ENCODE measurements at regions not wholly inside any gene's neighbourhood (a gene's known extent, or its start where the extent isn't known, plus 50 kb on each side); places are given as distances from the start of the nearest gene placed in this dataset.

DNA sequence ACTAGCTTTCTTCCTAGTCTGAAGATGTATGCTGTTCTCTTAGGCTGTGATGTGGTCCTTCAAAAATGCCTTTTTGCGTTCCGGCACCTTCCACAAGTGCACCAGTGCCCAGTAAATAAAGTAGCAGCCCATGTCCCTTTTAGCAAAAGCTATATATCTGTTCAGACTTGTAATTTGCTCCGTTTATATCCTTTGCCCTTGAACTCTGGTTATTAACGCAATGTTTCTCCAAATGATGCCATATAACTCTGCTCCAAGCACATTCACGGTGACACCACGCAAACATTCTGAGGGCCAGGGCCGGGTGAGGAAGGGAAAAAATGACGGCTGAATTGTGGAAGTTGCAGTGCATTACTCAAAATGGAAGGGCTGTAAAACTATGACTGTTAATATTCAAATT lies 1001.1 kb upstream of the NR2F2 start:
- no peak overlapping the region for H3K4me2 ChIP-seq (ENCODE audit: low read depth, low read length, poor library complexity, severe bottlenecking)
- no peaks in the 10 kb centered on the region for H3F3A ChIP-seq (ENCODE audit: low read depth)
- no peak for TF ChIP-seq EZH2phosphoT487 (IDR thresholded peaks at IDR 0.05; ENCODE audit: borderline replicate concordance)
- TF ChIP-seq, protein P1, sequence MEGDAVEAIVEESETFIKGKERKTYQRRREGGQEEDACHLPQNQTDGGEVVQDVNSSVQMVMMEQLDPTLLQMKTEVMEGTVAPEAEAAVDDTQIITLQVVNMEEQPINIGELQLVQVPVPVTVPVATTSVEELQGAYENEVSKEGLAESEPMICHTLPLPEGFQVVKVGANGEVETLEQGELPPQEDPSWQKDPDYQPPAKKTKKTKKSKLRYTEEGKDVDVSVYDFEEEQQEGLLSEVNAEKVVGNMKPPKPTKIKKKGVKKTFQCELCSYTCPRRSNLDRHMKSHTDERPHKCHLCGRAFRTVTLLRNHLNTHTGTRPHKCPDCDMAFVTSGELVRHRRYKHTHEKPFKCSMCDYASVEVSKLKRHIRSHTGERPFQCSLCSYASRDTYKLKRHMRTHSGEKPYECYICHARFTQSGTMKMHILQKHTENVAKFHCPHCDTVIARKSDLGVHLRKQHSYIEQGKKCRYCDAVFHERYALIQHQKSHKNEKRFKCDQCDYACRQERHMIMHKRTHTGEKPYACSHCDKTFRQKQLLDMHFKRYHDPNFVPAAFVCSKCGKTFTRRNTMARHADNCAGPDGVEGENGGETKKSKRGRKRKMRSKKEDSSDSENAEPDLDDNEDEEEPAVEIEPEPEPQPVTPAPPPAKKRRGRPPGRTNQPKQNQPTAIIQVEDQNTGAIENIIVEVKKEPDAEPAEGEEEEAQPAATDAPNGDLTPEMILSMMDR (conservative IDR thresholded peaks at IDR 0.05; ENCODE audit: low read length): no peak
- H3K9me3 ChIP-seq (ENCODE audit: insufficient read depth, low read depth, low read length): no peaks in the 10 kb centered on the region
- H3K9ac ChIP-seq (ENCODE audit: low read depth, low read length, poor library complexity, severe bottlenecking): no peak overlapping the region
- H3K9me2 ChIP-seq (replicated peaks; ENCODE audit: low read depth, low read length): no peaks in the 10 kb centered on the region
- H3K36me3 ChIP-seq (ENCODE audit: insufficient read depth, low read length): no peaks in the 10 kb centered on the region
- H3K27me3 ChIP-seq (ENCODE audit: insufficient read depth, low read length, poor library complexity, severe bottlenecking): no peaks in the 10 kb centered on the region
- H3K4me1 ChIP-seq (ENCODE audit: insufficient read depth, low read length, poor library complexity, severe bottlenecking): no peaks in the 10 kb centered on the region
- H4K20me1 ChIP-seq (ENCODE audit: insufficient read depth, low read length, poor library complexity, severe bottlenecking): no peaks in the 10 kb centered on the region
- H2AFZ ChIP-seq (ENCODE audit: low read length): no peak overlapping the region
- H3K79me2 ChIP-seq (ENCODE audit: insufficient read depth, low read length): no peaks in the 10 kb centered on the region
- no peak overlapping the region for H3K4me3 ChIP-seq (ENCODE audit: low read length, poor library complexity, severe bottlenecking)

DNA sequence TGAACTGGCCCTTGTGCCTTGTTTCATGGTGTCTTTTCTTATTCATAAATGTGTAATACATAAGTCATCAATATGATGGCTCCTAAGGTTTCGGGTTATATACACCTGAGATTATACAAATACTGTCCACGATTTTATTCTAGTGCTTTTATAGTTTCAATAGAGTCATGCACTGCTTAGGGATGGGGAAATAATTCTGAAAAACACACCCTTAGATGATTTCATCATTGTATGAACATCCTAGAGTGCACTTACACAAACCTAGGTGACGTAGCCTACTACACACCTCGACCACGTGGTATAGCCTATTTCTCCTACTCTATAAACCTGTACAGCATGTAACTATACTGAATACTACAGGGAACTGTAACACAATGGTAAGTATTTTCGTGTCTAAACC lies 988.8 kb upstream of the NR2F2 start:
- Histone ChIP-seq H3K27me3 (ENCODE audit: insufficient read depth, low read length, poor library complexity, severe bottlenecking) (no peaks in the 10 kb centered on the region), H3K9ac (ENCODE audit: low read depth, low read length, poor library complexity, severe bottlenecking) (no peak overlapping the region), H3K4me2 (ENCODE audit: low read depth, low read length, poor library complexity, severe bottlenecking) (no peak overlapping the region)

DNA sequence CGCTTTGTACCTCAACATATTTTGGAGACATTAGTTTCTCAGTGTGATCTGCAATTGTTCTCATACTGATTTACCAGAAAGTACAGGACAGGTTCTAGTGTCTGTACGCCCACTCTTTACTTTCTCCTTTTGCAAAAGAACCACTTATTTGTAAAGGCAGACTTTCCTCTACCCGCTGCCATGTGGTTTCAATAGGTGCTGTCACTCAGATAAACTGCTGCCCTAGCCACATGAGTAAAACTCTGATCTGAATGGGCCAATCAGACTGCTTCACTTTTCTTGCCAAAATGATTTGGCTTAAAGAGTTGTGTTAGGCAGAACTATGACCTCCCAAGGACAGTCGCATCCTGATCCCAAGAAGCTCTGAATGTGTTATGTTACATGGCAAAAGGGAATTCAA lies 984.6 kb upstream of the NR2F2 start:
- Histone ChIP-seq H3F3A (ENCODE audit: low read depth) (no peaks in the 10 kb centered on the region), H3K9me2 (replicated peaks; ENCODE audit: low read depth, low read length) (no peaks in the 10 kb centered on the region), H3K9me3 (ENCODE audit: insufficient read depth, low read depth, low read length) (no peaks in the 10 kb centered on the region), H3K79me2 (ENCODE audit: insufficient read depth, low read length) (no peaks in the 10 kb centered on the region), H2AFZ (ENCODE audit: low read length) (no peak overlapping the region), H3K4me3 (ENCODE audit: low read length, poor library complexity, severe bottlenecking) (no peak overlapping the region), H4K20me1 (ENCODE audit: insufficient read depth, low read length, poor library complexity, severe bottlenecking) (no peaks in the 10 kb centered on the region), H3K36me3 (ENCODE audit: insufficient read depth, low read length) (no peaks in the 10 kb centered on the region), H3K4me2 (ENCODE audit: low read depth, low read length, poor library complexity, severe bottlenecking) (no peak overlapping the region), H3K27me3 (ENCODE audit: insufficient read depth, low read length, poor library complexity, severe bottlenecking) (no peaks in the 10 kb centered on the region), H3K9ac (ENCODE audit: low read depth, low read length, poor library complexity, severe bottlenecking) (no peak overlapping the region), H3K4me1 (ENCODE audit: insufficient read depth, low read length, poor library complexity, severe bottlenecking) (no peaks in the 10 kb centered on the region)
- TF ChIP-seq EZH2phosphoT487 (IDR thresholded peaks at IDR 0.05; ENCODE audit: borderline replicate concordance): no peak
- TF ChIP-seq, protein P1 (conservative IDR thresholded peaks at IDR 0.05; ENCODE audit: low read length): no peak

More for the DNA sequence above, 988.8 kb upstream of the NR2F2 start:
- Histone ChIP-seq H4K20me1 (ENCODE audit: insufficient read depth, low read length, poor library complexity, severe bottlenecking) (no peaks in the 10 kb centered on the region), H3K36me3 (ENCODE audit: insufficient read depth, low read length) (no peaks in the 10 kb centered on the region), H3K4me3 (ENCODE audit: low read length, poor library complexity, severe bottlenecking) (no peak overlapping the region), H3F3A (ENCODE audit: low read depth) (no peaks in the 10 kb centered on the region), H3K9me2 (replicated peaks; ENCODE audit: low read depth, low read length) (no peaks in the 10 kb centered on the region), H3K79me2 (ENCODE audit: insufficient read depth, low read length) (no peaks in the 10 kb centered on the region), H2AFZ (ENCODE audit: low read length) (no peak overlapping the region), H3K9me3 (ENCODE audit: insufficient read depth, low read depth, low read length) (no peaks in the 10 kb centered on the region), H3K4me1 (ENCODE audit: insufficient read depth, low read length, poor library complexity, severe bottlenecking) (no peaks in the 10 kb centered on the region)
- no peak for TF ChIP-seq EZH2phosphoT487 (IDR thresholded peaks at IDR 0.05; ENCODE audit: borderline replicate concordance)
- TF ChIP-seq, protein P1 (conservative IDR thresholded peaks at IDR 0.05; ENCODE audit: low read length): no peak
